ENCODE measurements at regions not wholly inside any gene's neighbourhood (a gene's known extent, or its start where the extent isn't known, plus 50 kb on each side); places are given as distances from the start of the nearest gene placed in this dataset.

GRCh38 chr5:174234388-174234787 lies 188.9 kb downstream of the NSG2 start:
- no peak for DNase-seq (ENCODE audit: low read depth in 2 of 2)

- DNase-seq (ENCODE audit: low read depth in 2 of 2): no peak
These were observed 189.9 kb downstream of the NSG2 start for GRCh38 chr5:174235221-174236011.

- DNase-seq (ENCODE audit: low read depth in 2 of 2): no peak
These were observed 190.6 kb downstream of the NSG2 start for GRCh38 chr5:174236070-174236469.

- no peak for DNase-seq (ENCODE audit: low read depth in 2 of 2)
These were observed 194.2 kb downstream of the NSG2 start for GRCh38 chr5:174239718-174240117.

- DNase-seq (ENCODE audit: low read depth in 2 of 2): no peak
These were observed 197.1 kb downstream of the NSG2 start for GRCh38 chr5:174242573-174242972.

- no peak for DNase-seq (ENCODE audit: low read depth in 2 of 2)
These were observed 198.4 kb downstream of the NSG2 start for GRCh38 chr5:174243904-174244303.

GRCh38 chr5:174245516-174246075 lies 200.1 kb downstream of the NSG2 start:
- no peak for DNase-seq (ENCODE audit: low read depth in 2 of 2)

GRCh38 chr5:174246743-174247142 lies 201.2 kb downstream of the NSG2 start:
- DNase-seq (ENCODE audit: low read depth in 2 of 2): no peak

- DNase-seq (ENCODE audit: low read depth in 2 of 2): no peak
These were observed 201.8 kb downstream of the NSG2 start for GRCh38 chr5:174247301-174247700.

GRCh38 chr5:174251305-174252000 lies 205.9 kb downstream of the NSG2 start:
- no peak for DNase-seq (ENCODE audit: low read depth in 2 of 2)

GRCh38 chr5:174252121-174252520 lies 206.6 kb downstream of the NSG2 start:
- no peak for DNase-seq (ENCODE audit: low read depth in 2 of 2)

- DNase-seq (ENCODE audit: low read depth in 2 of 2): no peak
These were observed 214.4 kb downstream of the NSG2 start for GRCh38 chr5:174259696-174260420.

GRCh38 chr5:174271316-174271715 lies 225.8 kb downstream of the NSG2 start:
- no peak for DNase-seq (ENCODE audit: low read depth in 2 of 2)

- no peak for DNase-seq (ENCODE audit: low read depth in 2 of 2)
These were observed 227.2 kb downstream of the NSG2 start for GRCh38 chr5:174272671-174273070.

- no peak for DNase-seq (ENCODE audit: low read depth in 2 of 2)
These were observed 227.8 kb downstream of the NSG2 start for GRCh38 chr5:174273325-174273724.

- no peak for DNase-seq (ENCODE audit: low read depth in 2 of 2)
These were observed 230.5 kb downstream of the NSG2 start for GRCh38 chr5:174275959-174276358.

GRCh38 chr5:174281089-174281760 lies 235.7 kb downstream of the NSG2 start:
- no peak for DNase-seq (ENCODE audit: low read depth in 2 of 2)

GRCh38 chr5:174281855-174282254 lies 236.3 kb downstream of the NSG2 start:
- DNase-seq (ENCODE audit: low read depth in 2 of 2): no peak

- DNase-seq (ENCODE audit: low read depth in 2 of 2): no peak
These were observed 236.9 kb downstream of the NSG2 start for GRCh38 chr5:174282391-174282790.

- DNase-seq (ENCODE audit: low read depth in 2 of 2): no peak
These were observed 237.9 kb downstream of the NSG2 start for GRCh38 chr5:174283211-174284005.

- DNase-seq (ENCODE audit: low read depth in 2 of 2): no peak
These were observed 239.4 kb downstream of the NSG2 start for GRCh38 chr5:174284873-174285272.
